Activated CD4-positive, alpha-beta T cell treated with anti-CD3 and anti-CD28 coated beads for 36 hours (primary cell): ENCODE measurements at regions not wholly inside any gene's neighbourhood (a gene's known extent, or its start where the extent isn't known, plus 50 kb on each side); places are given as distances from the start of the nearest gene placed in this dataset.
"Not testable (repeated sequence)": the region's sequence is repeated elsewhere in the genome, so short reads cannot be mapped to it uniquely, and the experiment has no call there.

Source experiments
- ATAC-seq: fragments of 200-7000 bp; cut with Tn5 transposase; one replicate; pipeline ENCODE4 v1.10.0; 2021; ENCODE audit warnings: mild to moderate bottlenecking, moderate library complexity
- CTCF ChIA-PET: fragments of 350-600 bp; sonication (Branson Sonifier 250); formaldehyde crosslinking; loops from one replicate; lab custom pipeline; 2021; ENCODE audit warnings: antibody characterized with exemption; lab: Charles Lee
- POLR2A ChIA-PET: fragments of 350-600 bp; sonication (Branson Sonifier 250); formaldehyde crosslinking; loops from one replicate; lab custom pipeline; 2021; ENCODE audit warnings: antibody characterized with exemption, inconsistent platforms; lab: Charles Lee
- DNase-seq: peaks from one replicate; pipeline ENCODE4 v3.0.0-alpha.2; 2020
- H3K27ac Mint-ChIP-seq: one replicate; pipeline ENCODE4 v1.8.0; 2021; ENCODE audit warnings: mixed read lengths
- H3K27me3 Mint-ChIP-seq: one replicate; pipeline ENCODE4 v1.8.0; 2021; ENCODE audit warnings: mixed read lengths
- H3K36me3 Mint-ChIP-seq: one replicate; pipeline ENCODE4 v1.8.0; 2021; ENCODE audit warnings: low read depth, mixed read lengths
- H3K4me1 Mint-ChIP-seq: one replicate; pipeline ENCODE4 v1.8.0; 2021; ENCODE audit warnings: mixed read lengths
- H3K4me3 Mint-ChIP-seq: one replicate; pipeline ENCODE4 v1.8.0; 2021; ENCODE audit warnings: mild to moderate bottlenecking, moderate library complexity, mixed read lengths
- H3K9me3 Mint-ChIP-seq: one replicate; pipeline ENCODE4 v1.8.0; 2021; ENCODE audit warnings: low read depth, mixed read lengths
- intact Hi-C, 2 experiments: fragments of 100-400 bp; cut with DNase I in 1 of 2; cut with micrococcal nuclease in 1 of 2; formaldehyde crosslinking; loops; one replicate each; pipeline versions ENCODE4 v1.14.2 to v1.15.1; 2022 to 2024; cut with DNase I, micrococcal nuclease

DNA sequence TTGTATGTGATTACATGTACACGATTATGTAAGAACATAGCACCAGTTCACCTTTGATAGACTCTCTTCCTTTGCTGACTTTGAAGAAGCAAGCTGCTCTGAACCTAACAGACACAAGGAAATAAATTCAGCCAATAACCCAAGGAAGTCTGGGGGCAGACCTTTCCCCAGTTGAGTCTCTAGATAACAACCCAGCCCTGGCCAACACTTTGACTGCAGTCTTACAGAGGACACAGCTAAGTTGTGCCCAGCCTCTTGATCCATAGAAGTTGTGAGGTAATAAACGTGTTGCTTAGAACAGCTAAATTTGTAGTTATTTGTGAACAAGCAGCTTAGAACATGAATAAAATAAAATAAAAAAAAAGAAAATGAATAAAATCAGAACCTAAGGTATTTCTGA lies 116.3 kb downstream of the PRR15 start:
- H3K27me3 Mint-ChIP-seq, H3K4me1 Mint-ChIP-seq, H3K27ac Mint-ChIP-seq, H3K9me3 Mint-ChIP-seq, POLR2A ChIA-PET, CTCF ChIA-PET, H3K4me3 Mint-ChIP-seq, ATAC-seq, H3K36me3 Mint-ChIP-seq, DNase-seq: not testable (repeated sequence)
- intact Hi-C loops: loop anchor here in 1 of 2 experiments (10.0 kb wide), 2 partner anchors 345 to 605 kb away; partner anchors contain the start of genes FKBP14, PLEKHA8 and ZNRF2

DNA sequence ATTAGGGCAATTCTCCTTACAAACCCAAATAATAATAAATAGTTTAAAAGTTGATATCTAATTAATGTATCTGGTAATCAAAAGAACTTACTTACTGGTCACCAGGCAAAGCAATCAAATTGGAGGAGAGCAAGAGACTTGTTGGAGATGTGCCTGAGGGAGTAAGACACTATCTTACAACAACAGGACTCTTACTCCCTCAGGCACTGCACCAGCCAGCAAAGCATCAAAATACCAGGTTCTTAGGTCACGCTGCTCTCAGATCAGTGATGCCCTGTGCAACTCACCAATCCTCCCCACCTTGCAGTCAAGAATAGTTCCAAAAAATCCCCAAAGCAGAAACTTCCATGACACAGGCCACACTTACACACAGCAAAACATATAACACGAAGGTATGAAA lies 117.0 kb downstream of the PRR15 start:
- CTCF ChIA-PET, H3K27ac Mint-ChIP-seq, H3K4me1 Mint-ChIP-seq, POLR2A ChIA-PET, H3K4me3 Mint-ChIP-seq, H3K36me3 Mint-ChIP-seq, H3K9me3 Mint-ChIP-seq, H3K27me3 Mint-ChIP-seq, ATAC-seq, DNase-seq: not testable (repeated sequence)
- intact Hi-C loops: loop anchor here in 1 of 2 experiments (10.0 kb wide), 2 partner anchors 344 to 604 kb away; partner anchors contain the start of genes FKBP14, PLEKHA8 and ZNRF2

GRCh38 chr7:29684151-29684786 lies 120.6 kb downstream of the PRR15 start:
- H3K27ac Mint-ChIP-seq, H3K36me3 Mint-ChIP-seq, H3K27me3 Mint-ChIP-seq, CTCF ChIA-PET, H3K4me1 Mint-ChIP-seq, DNase-seq, POLR2A ChIA-PET, H3K9me3 Mint-ChIP-seq: not testable (repeated sequence)
- H3K4me3 Mint-ChIP-seq: peak overlapping the region; percentile 76
- intact Hi-C loops: loop anchor here in 1 of 2 experiments (10.0 kb wide), 2 partner anchors 341 to 601 kb away; partner anchors contain the start of genes FKBP14, PLEKHA8 and ZNRF2
- peak; percentile 55 for ATAC-seq

DNA sequence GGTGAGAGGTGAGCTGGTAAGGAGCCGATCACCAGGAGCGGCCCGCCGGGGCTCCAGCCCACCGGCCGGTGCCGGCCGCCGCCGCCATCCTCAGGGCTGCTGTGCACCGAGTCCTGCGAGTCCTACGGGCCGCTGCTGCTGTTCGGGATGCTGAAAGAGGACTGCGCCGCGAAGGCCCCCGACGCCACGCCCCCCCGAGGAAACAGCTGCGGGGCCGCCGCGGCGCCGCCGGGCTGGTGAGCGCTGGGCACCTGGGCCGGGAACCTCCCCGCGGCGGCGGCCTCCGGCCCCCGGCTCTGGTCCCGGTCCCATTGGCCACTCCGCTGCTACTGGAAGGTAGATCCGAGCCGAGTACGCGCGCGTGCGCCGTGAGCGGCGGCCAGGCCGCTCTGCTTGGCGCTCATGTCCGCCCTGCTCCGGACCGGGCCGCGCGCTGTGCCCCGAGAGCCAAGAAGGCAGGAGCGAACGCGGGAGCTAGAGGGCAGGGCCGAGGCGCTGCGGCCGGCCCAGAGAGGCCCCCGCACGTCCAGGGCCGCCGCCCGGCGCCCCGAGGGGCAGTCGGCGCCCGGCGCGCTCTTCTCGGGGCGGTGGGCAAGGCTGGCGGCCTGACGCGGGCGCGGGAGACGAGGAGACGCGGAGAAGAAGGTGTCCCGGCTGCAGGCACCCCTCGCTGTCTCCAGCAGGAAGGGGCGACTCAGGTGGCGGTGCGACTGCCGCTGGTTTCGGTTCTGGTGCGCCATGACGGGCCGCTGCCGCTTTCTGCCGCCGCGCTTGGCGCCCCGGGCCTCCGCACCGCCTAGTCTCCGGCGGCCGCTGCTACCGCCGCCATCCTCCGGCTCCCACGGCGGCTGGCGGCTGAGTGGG lies 121.3 kb upstream of the WIPF3 start:
- intact Hi-C loops: loop anchor here in 1 of 2 experiments (10.0 kb wide), 2 partner anchors 340 to 600 kb away; partner anchors contain the start of genes FKBP14, PLEKHA8 and ZNRF2
- POLR2A ChIA-PET: no interaction called here

GRCh38 chr7:29685651-29686271 lies 120.5 kb upstream of the WIPF3 start:
- DNase-seq, CTCF ChIA-PET, H3K27me3 Mint-ChIP-seq, H3K4me1 Mint-ChIP-seq, H3K9me3 Mint-ChIP-seq, H3K36me3 Mint-ChIP-seq, H3K27ac Mint-ChIP-seq, ATAC-seq, POLR2A ChIA-PET: not testable (repeated sequence)
- H3K4me3 Mint-ChIP-seq: peak overlapping the region; percentile 69
- intact Hi-C loops: loop anchor here in 1 of 2 experiments (10.0 kb wide), 2 partner anchors 339 to 599 kb away; partner anchors contain the start of genes FKBP14, PLEKHA8 and ZNRF2

More for the DNA sequence above, 121.3 kb upstream of the WIPF3 start:
- H3K9me3 Mint-ChIP-seq: no peaks in the 10 kb centered on the region
- ATAC-seq: peak; percentile 80
- H3K27ac Mint-ChIP-seq: no peak overlapping the region
- peaks cover 9% of the 10 kb centered on the region for H3K27me3 Mint-ChIP-seq
- H3K4me1 Mint-ChIP-seq: peaks cover 6% of the 10 kb centered on the region
- H3K4me3 Mint-ChIP-seq: peak overlapping the region; percentile 76
- H3K36me3 Mint-ChIP-seq: no peaks in the 10 kb centered on the region
- CTCF ChIA-PET: no interaction called here
- peak; percentile 71 for DNase-seq

- H3K27ac Mint-ChIP-seq, H3K4me3 Mint-ChIP-seq, H3K36me3 Mint-ChIP-seq, ATAC-seq, POLR2A ChIA-PET, intact Hi-C loops, H3K4me1 Mint-ChIP-seq, H3K9me3 Mint-ChIP-seq, H3K27me3 Mint-ChIP-seq, DNase-seq, CTCF ChIA-PET: not testable (repeated sequence)
These were observed 115.8 kb upstream of the WIPF3 start for GRCh38 chr7:29690510-29690909.

DNA sequence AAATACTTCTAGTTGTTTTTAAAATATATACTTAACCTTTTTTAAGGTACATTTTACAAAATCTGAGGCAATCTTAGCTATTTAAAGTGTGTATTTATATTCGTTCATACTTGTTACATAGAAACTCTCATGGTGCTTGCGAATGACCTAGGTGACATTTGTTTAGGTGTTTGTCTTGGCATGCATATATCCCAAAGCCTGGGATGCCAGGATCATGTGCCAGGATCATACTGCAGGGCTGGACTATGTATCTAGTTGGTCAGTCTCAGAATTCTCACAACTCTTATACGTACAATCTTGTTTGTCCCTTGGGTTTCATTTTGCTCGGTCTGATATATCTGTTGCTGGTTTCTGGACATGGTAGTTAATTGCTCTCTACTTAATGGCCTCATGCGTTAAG lies 109.9 kb upstream of the WIPF3 start:
- H3K9me3 Mint-ChIP-seq, H3K4me1 Mint-ChIP-seq, CTCF ChIA-PET, ATAC-seq, H3K27ac Mint-ChIP-seq, H3K27me3 Mint-ChIP-seq, intact Hi-C loops, H3K36me3 Mint-ChIP-seq, DNase-seq, POLR2A ChIA-PET, H3K4me3 Mint-ChIP-seq: not testable (repeated sequence)

DNA sequence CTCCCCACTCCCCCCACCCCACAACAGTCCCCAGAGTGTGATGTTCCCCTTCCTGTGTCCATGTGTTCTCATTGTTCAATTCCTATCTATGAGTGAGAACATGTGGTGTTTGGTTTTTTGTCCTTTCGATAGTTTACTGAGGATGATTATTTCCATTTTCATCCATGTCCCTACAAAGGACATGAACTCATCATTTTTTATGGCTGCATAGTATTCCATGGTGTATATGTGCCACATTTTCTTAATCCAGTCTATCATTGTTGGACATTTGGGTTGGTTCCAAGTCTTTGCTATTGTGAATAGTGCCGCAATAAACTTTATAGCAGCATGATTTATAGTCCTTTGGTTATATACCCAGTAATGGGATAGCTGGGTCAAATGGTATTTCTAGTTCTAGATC lies 106.6 kb upstream of the WIPF3 start:
- CTCF ChIA-PET: interaction anchor here (0.6 kb wide), 1 partner anchor 511 kb away, joined by 3 read pairs; no protein-coding TSS in a partner anchor
- DNase-seq, H3K4me1 Mint-ChIP-seq, H3K36me3 Mint-ChIP-seq, H3K9me3 Mint-ChIP-seq, ATAC-seq, intact Hi-C loops, H3K27me3 Mint-ChIP-seq, H3K4me3 Mint-ChIP-seq, H3K27ac Mint-ChIP-seq, POLR2A ChIA-PET: not testable (repeated sequence)

- ATAC-seq, intact Hi-C loops, H3K4me1 Mint-ChIP-seq, H3K27me3 Mint-ChIP-seq, POLR2A ChIA-PET, H3K4me3 Mint-ChIP-seq, H3K27ac Mint-ChIP-seq, H3K9me3 Mint-ChIP-seq, CTCF ChIA-PET, H3K36me3 Mint-ChIP-seq, DNase-seq: not testable (repeated sequence)
These were observed 104.8 kb upstream of the WIPF3 start for GRCh38 chr7:29701540-29701939.

- H3K9me3 Mint-ChIP-seq, intact Hi-C loops, POLR2A ChIA-PET, DNase-seq, H3K36me3 Mint-ChIP-seq, H3K4me3 Mint-ChIP-seq, ATAC-seq, H3K27ac Mint-ChIP-seq, H3K27me3 Mint-ChIP-seq, H3K4me1 Mint-ChIP-seq, CTCF ChIA-PET: not testable (repeated sequence)
These were observed 102.5 kb upstream of the WIPF3 start for GRCh38 chr7:29703830-29704229.

DNA sequence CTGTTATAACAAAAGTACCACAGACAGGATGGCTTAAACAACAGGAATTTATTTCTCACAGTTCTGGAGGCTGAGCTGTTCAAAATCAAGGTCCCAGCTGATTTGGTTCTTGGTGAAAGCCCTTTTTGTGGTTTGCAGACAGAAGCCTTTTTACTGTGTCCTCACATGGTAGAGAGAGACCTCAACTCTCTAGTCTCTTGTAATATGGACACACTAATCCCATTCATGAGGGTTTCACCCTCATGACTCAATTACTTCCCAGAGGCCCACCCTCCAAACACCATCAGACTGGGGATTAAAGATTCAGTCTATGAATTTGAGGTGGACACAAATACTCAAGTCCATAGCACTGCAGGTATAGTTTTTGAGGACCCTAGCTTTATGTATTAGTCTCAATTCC lies 97.3 kb upstream of the WIPF3 start:
- POLR2A ChIA-PET, H3K27ac Mint-ChIP-seq, H3K4me1 Mint-ChIP-seq, intact Hi-C loops, ATAC-seq, H3K4me3 Mint-ChIP-seq, DNase-seq, CTCF ChIA-PET, H3K9me3 Mint-ChIP-seq, H3K36me3 Mint-ChIP-seq: not testable (repeated sequence)
- peaks cover 10% of the 10 kb centered on the region for H3K27me3 Mint-ChIP-seq
